ENCODE measurements at regions not wholly inside any gene's neighbourhood (a gene's known extent, or its start where the extent isn't known, plus 50 kb on each side); places are given as distances from the start of the nearest gene placed in this dataset.
"Not testable (repeated sequence)": the region's sequence is repeated elsewhere in the genome, so short reads cannot be mapped to it uniquely, and the experiment has no call there.

GRCh38 chr15:36008719-36009118 lies 462.8 kb upstream of the DPH6 start:
- no peak for DNase-seq

- no peak for DNase-seq
These were observed 478.2 kb upstream of the DPH6 start for GRCh38 chr15:36024031-36024688.

GRCh38 chr15:36026627-36027283 lies 480.8 kb upstream of the DPH6 start:
- DNase-seq: no peak

- no peak for DNase-seq
These were observed 483.7 kb upstream of the DPH6 start for GRCh38 chr15:36029606-36030210.

GRCh38 chr15:36039996-36040572 lies 494.1 kb upstream of the DPH6 start:
- no peak for DNase-seq

DNA sequence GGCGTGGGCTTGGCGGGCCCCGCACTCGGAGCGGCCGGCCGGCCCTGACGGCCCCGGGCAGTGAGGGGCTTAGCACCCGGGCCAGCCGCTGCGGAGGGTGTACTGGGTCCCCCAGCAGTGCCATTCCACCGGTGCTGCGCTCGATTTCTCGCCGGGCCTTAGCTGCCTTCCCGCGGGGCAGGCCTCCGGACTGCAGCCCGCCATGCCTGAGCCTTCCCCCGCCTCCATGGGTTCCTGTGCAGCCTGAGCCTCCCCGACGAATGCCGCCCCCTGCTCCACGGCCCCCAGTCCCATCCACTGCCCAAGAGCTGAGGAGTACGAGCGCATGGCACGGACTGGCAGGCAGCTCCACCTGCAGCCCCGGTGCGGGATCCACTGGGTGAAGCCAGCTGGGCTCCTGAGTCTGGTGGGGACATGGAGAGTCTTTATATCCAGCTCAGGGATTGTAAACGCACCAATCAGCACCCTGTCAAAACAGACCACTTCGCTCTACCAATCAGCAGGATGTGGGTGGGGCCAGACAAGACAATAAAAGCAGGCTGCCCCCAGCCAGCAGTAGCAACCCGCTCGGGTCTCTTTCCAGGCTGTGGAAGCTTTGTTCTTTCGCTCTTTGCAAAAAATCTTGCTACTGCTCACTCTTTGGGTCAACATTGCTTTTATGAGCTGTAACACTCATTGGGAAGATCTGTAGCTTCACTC lies 501.2 kb upstream of the DPH6 start:
- not testable (repeated sequence) for DNase-seq

DNA sequence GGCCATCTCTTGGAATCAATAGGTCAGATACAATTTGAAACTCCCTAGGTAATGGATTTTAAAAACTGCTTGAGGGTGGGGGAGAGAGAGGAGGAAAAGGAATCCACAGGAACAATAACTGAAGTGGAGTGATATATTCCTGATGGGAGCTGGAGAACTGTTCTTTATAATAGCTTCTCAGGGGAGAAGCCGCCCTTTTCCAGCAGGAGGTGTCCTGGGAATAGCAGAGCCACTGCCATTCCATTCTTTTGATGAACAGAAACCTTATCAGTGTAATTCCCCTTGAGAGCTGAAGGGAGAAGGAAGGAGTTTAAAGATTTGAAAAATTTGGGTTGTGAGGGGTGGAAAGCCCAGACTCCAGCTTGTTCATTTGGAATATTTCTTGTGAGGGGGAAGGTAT lies 504.9 kb upstream of the DPH6 start:
- no peak for DNase-seq

GRCh38 chr15:36052641-36053040 lies 506.7 kb upstream of the DPH6 start:
- not testable (repeated sequence) for DNase-seq

DNA sequence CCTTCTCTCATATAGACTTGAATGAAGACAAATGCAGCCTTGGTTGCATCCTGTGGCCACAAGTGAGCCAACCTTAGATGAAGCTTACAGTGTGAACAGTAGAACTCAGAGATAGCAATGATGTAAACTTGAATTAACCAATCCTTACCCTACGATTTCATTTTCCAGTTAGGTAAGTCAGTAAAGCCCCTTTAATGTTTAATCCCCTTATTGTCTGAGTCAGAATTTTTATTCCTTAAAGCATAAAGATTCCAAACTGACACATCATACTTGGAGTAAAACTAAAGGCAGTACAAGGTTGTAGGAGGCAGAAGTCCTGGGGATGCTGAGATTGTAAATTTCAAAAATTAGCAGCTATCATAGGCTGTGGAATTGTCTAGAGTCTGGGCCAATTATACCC lies 507.8 kb upstream of the DPH6 start:
- no peak for DNase-seq

DNA sequence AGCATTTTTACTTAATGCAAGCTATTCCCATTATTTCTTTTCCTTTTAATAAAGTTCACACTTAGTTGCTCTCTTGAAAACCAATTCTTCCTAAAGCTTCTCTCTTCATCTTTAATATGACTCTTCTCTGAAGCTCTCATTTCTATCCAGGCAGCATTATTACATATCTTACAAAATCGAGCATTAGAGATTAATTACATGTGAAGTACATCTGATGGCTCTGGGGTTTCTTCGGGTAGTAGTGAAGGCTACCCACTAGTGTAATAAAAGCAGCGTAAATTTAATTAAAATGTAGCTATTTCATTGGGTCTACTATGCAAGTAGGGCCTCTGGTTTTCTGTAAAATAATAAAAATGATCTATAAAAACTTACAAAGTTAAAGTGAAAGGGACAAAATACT lies 513.6 kb upstream of the DPH6 start:
- DNase-seq: no peak

- DNase-seq: no peak
These were observed 516.4 kb upstream of the DPH6 start for GRCh38 chr15:36062357-36062756.

DNA sequence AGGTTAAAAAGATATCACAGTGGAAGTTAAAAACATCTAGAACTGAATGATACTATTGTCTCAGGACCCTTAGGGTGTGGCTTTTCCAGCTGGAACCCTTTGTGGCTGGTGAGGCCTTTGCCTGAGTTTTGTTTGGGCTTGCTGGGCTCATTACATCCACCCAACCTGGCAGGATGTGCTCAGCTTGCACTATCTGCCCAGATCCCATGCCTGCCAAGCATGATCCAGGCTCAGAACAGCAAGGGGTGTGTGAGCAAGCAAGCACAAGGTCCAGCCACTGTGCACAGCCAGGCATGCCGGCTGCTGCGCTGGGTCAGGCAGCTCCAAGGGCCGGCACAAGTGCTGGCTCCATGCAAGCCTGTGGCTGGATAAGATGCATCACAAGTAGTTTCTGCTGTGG lies 512.7 kb upstream of the CDIN1 start:
- no peak for DNase-seq

- DNase-seq: no peak
These were observed 511.7 kb upstream of the CDIN1 start for GRCh38 chr15:36067483-36068274.

- DNase-seq: no peak
These were observed 504.1 kb upstream of the CDIN1 start for GRCh38 chr15:36075333-36075732.

DNA sequence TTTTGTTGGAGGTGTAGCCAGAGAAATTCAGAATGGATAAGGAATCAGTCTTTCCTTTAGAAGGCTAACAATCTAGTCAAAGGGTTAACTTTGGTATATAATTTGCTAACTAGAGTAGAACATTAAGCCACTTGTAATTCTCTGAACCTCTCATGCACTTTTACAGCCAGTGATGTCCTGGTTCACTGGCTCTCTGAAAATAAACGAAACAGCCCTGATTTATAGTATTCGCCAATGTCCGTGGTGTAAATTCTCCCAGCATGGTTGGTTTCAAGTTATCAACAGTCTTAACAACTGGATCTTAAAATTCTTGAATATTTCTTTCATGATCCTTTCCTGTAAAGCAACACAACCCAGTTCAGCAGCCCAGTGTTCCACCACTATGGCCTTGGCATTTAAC lies 500.4 kb upstream of the CDIN1 start:
- no peak for DNase-seq

GRCh38 chr15:36080759-36081158 lies 498.7 kb upstream of the CDIN1 start:
- no peak for DNase-seq

DNA sequence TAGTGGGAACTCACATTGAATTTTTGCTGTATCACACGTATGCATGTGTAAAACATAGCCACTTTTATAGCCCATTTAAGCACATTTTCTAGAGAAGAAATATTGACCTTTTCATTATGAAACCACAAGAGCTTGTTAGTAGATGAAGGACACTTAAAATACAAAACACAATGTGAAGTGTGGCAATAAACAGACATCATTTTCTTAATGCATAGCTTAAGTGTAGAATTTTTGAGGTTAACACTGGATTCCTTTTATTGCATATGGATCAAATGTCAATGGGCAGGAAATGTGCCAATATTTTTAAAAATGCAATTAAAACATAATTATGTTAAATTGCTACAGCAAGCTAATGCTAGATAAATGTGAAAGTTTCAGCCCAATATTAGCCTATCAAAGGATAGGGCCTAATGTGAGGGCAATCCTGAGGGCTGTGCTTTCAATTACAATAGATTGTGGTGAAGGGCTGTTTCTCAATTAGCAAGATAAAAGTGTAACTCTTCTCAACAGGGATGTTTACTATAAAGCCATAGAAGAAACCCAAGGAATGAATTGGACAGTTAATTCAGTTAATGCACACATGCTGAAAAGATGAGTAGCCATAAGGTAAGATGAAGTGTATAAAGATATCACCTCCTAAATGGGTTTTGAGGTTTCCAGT lies 489.0 kb upstream of the CDIN1 start:
- DNase-seq: no peak

DNA sequence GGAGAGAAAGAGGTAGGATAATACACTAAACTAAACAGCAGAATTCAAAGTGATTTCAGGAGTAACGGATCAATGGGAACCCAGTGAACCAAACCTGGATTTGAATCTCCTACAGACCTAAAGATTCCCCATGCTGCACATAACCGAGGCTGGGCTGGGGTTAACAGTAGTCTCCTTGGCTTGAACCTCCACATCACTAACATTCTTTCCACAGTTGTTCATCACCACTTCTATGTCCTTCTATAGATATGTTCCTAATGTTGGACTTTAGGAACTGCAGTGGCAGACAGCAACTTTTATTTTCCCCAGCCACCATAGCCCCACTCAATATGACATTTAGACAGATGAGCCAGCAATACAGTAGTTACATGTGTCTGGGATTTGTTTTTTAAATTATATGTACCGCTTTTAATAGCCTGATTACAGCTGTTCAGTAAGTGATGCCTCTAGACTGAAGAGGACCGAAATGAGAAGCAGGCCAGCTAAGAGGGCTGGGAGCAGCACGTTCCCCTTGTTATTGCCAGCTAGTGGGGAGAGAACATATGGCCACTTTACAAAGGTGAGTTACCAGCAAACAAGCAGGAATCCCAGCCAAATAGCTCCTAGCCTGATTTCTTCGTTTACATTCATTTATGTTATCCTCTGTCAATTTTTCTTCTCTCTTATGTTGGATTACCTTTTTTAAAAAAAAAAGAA lies 472.6 kb upstream of the CDIN1 start:
- DNase-seq: no peak

DNA sequence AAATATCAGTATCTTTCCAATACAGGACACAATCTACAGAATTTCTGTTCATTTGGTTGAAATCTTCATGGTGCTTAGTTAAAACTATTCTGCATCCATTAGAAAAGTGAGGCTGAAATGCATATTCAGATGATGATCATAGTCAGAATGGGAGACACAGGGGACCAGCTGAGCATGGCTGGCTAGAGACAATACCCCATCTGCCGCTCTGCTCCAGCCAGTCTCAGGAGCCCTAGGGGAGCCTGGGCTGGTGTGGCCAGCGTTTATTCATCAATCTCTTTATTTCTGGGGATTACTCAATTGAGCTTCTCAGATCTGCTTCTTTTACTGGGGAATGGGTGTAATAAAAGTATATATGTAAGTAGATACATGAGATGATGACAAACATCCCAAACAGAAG lies 470.9 kb upstream of the CDIN1 start:
- DNase-seq: no peak

- no peak for DNase-seq
These were observed 469.3 kb upstream of the CDIN1 start for GRCh38 chr15:36109943-36110658.

DNA sequence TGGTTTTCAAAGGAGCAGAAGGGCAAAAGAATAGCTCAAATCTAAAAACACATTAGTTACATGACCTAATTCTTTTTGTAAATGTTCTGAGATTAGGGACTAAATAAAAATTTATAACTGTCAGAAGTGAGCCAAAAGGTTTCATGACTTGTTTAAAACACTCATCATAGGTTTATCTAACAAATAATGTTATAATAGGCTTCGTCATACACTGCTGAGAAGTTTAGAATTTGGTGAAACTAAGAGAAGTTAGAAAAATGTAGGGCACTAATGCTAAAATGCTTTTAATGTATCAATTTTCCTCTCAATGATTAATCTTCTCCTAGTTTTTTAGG lies 468.8 kb upstream of the CDIN1 start:
- DNase-seq: no peak
